NCI-H69 (cell line): ENCODE measurements at regions not wholly inside any gene's neighbourhood (a gene's known extent, or its start where the extent isn't known, plus 50 kb on each side); places are given as distances from the start of the nearest gene placed in this dataset.
A peak's percentile ranks its signal among the peaks of the same experiment; 100 is the strongest.
"Not testable (repeated sequence)": the region's sequence is repeated elsewhere in the genome, so short reads cannot be mapped to it uniquely, and the experiment has no call there.

ENCODE experiments used
- DNase-seq: peaks from one replicate; lab custom pipeline; 2025; lab: John Stamatoyannopoulos, UW

DNA sequence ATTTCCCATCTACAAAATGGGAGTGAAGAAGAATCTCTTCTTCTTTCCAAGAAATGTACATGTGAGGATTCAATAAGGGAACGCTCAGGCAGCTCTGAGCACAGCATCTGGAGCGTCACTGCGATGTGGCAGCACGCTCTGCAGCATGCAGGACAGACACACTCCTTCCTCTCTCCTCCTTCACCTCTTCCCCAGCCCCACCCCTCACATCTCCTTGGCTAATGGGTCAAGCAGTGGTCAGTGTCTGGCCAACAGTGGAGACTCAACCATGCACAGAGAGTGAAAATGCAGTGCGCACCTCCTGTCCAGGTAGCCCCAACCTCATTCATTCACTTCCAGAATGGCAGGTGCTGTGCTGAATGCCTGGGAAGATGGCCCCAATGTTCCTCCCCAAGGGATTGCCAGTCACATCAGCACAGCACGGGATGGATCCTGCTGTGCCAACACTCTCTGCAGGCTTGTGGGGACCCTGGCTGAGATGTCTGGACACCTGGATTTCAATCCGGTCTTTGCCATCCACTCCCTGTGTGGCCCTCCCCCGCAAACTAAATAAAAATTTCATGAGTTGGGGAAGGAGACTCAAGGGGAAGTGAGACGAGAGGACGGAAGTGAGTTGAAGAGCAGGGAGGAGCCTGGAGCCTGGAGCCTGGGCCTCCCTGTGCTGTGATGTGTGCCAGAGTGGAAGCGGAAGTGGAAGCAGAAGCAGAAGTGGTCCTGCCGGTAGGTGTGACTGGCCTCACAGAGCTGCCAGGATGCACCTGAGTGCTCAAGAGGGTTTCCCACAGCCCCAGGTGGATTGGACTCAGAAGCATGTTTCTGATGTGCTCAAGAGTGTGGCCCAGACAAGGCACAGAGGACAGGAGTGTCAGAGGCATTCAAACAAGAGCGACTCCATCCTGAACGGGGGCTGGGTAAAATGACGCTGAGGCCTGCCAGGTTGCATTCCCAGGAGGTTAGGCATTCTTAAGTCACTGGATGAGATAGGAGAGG lies 163.9 kb downstream of the SMAD6 start:
- peak; percentile 43 for DNase-seq

DNA sequence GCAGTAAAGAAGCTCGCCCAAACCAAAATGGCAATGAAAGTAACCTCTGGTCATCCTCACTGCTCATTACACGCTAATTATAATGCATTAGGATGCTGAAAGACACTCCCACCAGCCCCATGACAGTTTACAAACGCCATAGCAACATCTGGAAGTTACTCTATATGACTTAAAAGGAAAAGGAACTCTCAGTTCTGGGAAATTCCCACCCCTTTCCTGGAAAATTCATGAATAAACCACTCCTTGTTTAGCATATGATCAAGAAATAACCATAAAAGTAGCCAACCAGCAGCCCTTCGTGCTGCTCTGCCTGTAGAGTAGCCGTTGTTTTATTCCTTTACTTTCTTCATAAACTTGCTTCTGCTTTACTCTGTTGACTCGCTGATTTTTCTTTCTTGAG lies 164.6 kb downstream of the SMAD6 start:
- DNase-seq, result peak; percentile 51

GRCh38 chr15:66868918-66869317 lies 166.9 kb downstream of the SMAD6 start:
- DNase-seq, result no peak

- DNase-seq, result no peak
Observed at GRCh38 chr15:66870880-66871388, 168.9 kb downstream of the SMAD6 start.

- no peak for DNase-seq
Observed at GRCh38 chr15:66872405-66872804, 170.4 kb downstream of the SMAD6 start.

- not testable (repeated sequence) for DNase-seq
Observed at GRCh38 chr15:66873331-66873730, 171.3 kb downstream of the SMAD6 start.

- DNase-seq, result no peak
Observed at GRCh38 chr15:66873856-66874255, 171.8 kb downstream of the SMAD6 start.

GRCh38 chr15:66875588-66876420 lies 173.8 kb downstream of the SMAD6 start:
- no peak for DNase-seq

GRCh38 chr15:66876421-66876730 lies 174.3 kb downstream of the SMAD6 start:
- no peak for DNase-seq

- DNase-seq, result no peak
Observed at GRCh38 chr15:66876731-66877476, 174.9 kb downstream of the SMAD6 start.

DNA sequence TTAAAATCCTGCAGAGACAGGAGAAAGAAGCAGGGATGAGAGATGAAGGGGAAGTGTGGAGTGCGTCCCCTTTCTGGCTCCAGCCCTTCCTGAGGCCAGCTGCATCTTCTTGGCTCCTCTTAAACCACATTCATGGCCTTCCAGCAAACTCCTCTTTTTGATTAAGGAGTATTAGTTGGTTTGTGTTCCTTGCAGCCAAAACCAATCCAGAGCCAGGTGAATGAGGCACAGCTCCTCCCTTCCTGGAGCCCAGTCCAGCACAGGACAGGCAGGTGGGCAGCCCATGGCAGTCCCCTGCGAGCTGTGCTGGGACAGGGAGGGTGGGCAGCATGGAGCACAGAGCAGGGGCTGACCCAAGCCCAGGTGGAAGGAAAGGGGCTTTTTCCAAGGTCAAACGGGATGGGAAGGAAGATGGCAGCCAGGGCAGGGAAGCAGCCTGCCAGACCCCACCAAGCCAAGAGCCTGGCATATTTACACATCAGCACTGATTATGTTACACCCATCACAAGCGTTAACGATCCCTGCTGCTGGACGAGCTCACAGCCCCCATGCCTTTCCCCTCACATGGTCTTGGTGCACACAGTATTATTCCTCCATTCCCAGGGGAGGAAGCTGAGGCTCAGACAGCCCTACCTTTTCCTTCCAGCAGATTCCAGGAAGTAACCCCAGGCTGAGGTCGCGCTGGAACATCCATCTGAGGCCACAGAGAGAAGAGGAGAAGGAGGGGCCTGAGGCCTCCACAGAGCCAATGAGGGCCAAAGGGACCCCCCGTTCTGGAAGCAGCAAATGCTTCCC lies 175.6 kb downstream of the SMAD6 start:
- DNase-seq, result peak; percentile 69

DNA sequence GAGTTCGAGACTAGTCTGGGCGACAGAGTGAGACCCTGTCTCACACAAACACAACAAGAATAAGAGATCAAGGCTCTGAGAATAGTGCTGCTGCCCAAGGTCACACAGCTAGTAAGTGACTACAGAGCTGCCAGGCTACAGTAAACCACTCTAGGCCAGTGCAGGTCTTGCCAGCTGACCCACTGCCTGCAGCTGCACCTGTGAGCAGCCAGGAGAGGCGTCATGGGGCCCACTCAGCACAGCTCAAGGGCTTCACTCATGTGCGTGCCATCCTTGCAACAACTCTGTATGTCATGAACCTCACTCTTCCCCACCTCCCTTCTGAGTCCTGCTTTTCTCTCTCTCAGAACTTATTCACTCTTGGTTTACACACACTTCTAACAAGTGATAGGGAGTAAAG lies 176.7 kb downstream of the SMAD6 start:
- DNase-seq, result no peak

DNA sequence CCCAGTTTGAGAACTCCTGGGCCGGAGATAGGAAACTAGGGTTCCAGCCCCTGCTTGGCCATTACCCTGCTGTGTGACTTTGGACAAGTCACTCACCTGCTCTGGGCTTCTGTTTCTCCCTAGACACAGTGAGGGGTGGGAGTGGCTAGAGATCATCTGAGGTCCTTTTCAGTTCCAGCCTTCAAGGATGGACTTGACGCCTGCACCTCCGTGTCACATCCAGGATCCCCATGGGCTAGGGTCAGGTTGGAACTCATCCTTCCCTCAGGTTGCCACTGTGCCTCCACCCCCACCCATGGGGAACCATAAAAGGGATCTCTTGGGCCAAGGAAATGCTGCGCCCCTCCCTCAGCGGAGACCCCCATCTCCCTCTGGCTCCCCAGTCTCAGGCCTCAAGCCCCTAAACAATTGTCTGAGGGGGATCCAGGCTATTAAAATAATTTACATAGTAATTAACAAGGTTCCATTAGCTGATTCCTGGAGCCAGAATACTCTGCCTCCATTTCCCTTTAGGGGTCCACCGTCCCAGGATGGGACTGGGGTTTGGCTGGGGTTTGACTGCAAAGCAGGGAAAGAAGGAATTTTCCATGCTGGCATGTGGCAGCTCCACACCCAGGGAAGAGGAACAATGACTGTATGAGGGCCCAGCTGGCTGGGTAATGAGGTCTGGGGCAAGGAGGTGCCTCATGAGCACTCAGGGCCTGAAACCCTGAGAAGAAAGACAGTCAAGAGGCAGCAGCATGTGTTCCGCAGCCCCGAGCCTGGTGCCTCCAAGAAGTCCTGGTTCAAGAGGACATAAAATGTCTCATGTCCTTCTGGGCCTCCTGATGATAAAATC lies 177.7 kb downstream of the SMAD6 start:
- no peak for DNase-seq

GRCh38 chr15:66880380-66881155 lies 178.5 kb downstream of the SMAD6 start:
- no peak for DNase-seq

DNA sequence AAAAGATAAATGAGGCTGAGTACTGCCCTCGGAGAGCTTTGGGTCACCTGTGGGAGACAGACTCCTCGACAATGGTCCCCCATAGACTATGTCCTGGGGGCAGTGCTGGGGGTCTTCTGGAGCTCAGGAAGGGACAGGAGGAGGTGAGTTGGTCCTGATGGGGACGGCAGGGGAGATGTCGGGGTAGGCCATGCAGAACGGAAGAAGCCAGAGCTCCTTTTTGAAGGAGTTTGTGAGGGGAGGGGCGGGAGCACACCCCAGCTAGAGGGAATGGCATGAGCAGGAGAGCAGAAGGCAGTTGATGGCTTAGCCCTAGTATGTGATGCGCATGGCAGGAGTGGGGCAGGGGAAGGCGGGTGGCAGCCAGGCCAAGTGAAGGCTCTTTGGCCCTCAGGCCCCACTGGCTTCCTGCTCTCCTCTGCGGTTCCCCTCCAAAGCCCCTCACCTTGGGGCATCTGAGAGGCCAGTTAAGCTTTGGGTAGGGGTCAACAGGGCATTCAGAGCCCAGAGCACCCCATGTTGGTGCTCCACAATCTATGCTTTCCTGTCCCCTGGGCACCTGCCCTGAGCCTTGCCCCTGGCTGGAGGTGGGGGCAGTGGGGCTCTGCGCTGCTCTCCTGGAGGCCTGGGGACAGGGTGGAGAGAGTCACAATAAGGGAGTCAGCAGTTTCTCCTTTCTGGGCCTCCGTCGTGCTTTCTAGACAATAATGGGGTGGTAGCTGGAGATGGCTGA lies 179.3 kb downstream of the SMAD6 start:
- no peak for DNase-seq

GRCh38 chr15:66882251-66883020 lies 180.4 kb downstream of the SMAD6 start:
- DNase-seq, result no peak

DNA sequence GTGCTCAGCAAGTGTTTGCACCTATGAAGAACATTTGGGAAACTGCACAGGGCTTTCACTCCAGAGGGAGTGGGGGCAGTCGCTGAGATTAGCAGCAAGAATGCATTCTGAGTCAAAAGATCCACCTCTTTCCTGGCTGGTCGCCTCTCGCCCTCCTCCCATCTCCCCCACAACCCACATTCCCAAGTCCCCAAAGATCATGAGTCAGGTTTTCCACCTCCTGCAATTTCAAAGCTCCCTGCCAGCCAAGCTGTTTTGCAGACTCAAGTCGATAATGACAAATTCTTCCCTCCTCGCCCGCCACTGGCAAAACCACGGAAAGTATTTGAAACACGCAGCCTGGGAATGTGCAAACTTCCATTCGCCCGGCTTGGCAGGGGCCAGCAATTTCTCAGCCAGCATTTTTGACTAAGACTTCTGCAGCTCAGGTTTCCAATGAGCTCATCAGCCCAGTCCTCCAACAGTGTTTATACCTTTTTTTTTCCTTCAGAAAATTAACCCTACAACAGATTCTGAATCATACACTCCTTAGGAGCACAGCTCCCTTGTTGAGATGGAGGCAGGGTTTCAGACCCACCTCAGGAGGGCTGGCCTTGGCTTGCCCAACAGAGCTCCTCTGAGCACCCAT lies 181.4 kb downstream of the SMAD6 start:
- DNase-seq, result no peak
